ENCODE measurements at regions not wholly inside any gene's neighbourhood (a gene's known extent, or its start where the extent isn't known, plus 50 kb on each side); places are given as distances from the start of the nearest gene placed in this dataset.
"Not testable (repeated sequence)": the region's sequence is repeated elsewhere in the genome, so short reads cannot be mapped to it uniquely, and the experiment has no call there.

- no peak for DNase-seq
These were observed 247.8 kb downstream of the BCL2 start for GRCh38 chr18:63071701-63072141.

- DNase-seq: no peak
These were observed 248.6 kb downstream of the BCL2 start for GRCh38 chr18:63070767-63071502.

DNA sequence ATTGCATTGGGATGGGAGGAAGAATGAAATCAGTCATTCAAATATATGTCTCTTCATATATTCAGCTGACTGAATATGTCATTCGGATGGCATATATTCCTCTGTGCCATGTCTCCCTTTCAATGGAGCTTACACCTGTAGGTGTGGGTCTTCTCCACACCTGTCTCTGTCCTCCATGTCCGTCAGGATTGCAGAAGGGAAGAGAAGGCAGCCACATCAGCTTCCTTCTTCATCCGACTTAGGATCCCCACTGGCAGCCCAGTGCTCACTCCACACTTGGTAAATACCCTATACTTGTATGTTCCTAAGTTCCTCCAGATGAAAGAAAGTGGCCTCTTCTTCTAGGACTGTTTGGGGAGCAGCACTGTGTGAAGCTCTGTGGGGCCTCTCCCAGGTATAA lies 250.1 kb downstream of the BCL2 start:
- DNase-seq: no peak

GRCh38 chr18:63067939-63068338 lies 251.6 kb downstream of the BCL2 start:
- no peak for DNase-seq

GRCh38 chr18:63065172-63065571 lies 254.4 kb downstream of the BCL2 start:
- no peak for DNase-seq

DNA sequence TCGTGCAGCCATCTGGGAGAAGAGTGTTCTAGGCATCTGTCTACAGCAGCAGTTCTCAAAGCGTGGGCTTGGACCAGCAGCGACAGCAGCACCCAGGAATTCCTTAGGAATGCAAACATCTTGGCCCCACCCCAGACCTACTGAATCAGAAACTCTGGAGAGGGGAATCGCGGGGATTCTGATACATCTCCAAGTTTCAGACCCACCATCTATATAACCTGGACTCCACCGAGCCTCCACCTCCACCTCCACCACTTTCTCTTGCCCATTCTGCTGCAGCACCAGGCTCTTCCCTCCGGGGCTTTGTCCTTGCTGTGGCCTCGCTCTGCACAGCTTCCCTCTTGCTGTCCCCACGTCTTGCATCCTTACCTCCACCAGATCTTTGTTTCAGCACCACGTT lies 256.4 kb downstream of the BCL2 start:
- no peak for DNase-seq

GRCh38 chr18:63062246-63062645 lies 257.3 kb downstream of the BCL2 start:
- DNase-seq: no peak

- DNase-seq: no peak
These were observed 258.3 kb downstream of the BCL2 start for GRCh38 chr18:63061303-63061702.

GRCh38 chr18:63058521-63058920 lies 261.0 kb downstream of the BCL2 start:
- no peak for DNase-seq

DNA sequence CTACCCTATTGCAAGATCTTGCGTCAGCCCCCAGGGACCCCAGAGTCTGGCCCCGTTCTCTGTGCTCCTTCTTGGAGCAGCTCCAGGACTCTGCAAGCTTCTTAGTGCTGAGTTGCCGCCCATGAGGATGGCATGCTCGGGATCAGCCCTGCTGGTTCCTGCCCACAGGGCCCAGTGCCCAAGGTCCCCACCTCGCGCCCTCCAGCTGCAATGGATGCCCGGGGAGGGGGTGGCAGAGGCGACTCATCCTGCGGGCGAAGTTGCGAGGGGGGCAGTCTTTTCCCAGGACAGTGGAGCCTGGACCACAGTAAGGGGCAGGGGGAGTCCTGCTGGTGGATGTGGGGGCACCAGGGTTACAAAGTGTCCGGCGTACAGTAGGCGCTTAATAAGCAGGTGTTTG lies 261.9 kb downstream of the BCL2 start:
- DNase-seq: no peak

- peak; percentile 35 for DNase-seq
These were observed 264.5 kb downstream of the BCL2 start for GRCh38 chr18:63054901-63055584.

DNA sequence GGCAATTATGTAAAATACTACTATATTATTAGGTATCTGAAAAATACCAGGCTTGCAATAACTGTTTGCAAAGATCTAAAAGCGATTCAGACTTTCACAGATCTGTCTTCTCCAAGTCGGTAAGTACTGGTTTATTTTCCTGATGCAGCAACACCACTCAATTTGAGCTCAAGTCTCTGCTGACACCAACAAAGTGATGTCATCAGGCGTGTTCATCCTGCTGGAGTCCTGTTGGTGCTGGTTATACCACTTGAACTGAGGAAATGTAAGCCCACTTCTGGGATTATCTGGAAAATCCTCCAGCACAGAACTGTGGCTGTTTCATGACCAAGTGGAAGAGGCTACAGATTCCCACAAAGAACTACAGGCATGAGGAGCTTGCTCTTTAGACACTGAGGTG lies 267.6 kb downstream of the BCL2 start:
- no peak for DNase-seq

DNA sequence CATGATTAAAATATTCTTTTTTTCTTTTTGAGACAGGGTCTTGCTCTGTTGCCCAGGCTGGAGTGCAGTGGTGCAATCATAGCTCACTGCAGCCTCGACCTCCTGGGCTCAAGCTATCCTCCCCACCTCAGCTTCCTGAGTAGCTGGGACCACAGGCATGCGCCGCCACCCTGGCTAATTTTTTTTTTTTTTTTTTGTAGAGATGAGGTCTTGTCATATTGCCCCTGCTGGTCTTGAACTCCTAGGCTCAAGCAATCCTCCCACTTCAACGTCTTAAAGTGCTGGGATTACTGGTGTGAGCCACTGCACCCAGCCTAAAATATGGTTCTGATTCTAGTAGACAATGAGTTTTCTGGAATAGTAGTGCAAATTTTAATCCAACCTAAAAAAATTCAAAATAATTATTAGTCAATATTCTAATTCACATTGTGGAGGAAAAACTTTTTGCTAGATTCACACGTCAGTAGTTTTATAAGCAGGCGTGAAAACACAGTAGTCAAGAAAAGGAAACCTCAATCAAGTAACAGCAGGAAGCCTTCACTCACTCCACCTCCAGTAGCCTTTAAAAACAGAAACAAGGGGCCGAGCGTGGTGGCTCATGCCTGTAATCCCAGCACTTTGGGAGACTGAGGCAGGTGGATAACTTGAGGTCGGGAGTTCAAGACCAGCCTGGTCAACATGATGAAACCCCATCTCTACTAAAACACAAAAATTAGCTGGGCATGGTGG lies 268.7 kb downstream of the BCL2 start:
- DNase-seq: not testable (repeated sequence)

DNA sequence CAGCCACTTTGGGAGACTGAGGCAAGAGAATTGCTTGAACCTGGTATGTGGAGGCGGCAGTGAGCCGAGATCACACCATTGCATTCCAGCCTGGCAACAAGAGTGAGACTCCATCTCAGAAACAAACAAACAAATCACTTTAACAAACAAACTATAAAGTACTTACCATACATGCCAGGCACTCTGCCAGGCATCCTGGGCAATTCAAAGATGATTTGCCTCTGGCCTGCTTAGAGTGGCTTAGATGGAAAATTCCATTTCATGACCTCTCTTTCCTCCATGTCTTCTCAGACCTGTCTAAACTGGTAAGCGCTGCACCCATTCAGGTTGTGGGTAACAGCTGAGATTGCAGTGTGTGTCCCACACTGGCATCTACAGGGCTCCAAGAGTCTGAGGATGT lies 273.2 kb downstream of the BCL2 start:
- DNase-seq: no peak

DNA sequence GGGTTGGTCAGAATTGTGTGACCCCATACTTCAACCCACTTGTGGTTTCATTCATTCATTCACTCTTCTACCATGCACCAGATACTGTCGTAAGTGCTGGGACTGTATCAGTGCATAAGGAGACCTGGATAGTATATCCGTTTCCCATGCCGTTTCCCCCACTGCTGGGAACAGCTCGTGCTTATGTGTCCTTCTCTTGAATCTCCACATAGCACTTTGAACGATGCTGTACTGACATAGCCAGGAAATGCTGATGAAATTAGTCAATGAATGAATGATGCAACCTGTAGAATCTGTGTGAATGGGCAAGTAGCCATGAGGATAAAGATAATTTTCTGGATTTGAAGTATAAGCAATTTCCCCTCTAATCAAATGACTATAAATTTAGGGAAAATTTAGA lies 276.1 kb downstream of the BCL2 start:
- DNase-seq: no peak

GRCh38 chr18:63042351-63042750 lies 277.2 kb downstream of the BCL2 start:
- no peak for DNase-seq

DNA sequence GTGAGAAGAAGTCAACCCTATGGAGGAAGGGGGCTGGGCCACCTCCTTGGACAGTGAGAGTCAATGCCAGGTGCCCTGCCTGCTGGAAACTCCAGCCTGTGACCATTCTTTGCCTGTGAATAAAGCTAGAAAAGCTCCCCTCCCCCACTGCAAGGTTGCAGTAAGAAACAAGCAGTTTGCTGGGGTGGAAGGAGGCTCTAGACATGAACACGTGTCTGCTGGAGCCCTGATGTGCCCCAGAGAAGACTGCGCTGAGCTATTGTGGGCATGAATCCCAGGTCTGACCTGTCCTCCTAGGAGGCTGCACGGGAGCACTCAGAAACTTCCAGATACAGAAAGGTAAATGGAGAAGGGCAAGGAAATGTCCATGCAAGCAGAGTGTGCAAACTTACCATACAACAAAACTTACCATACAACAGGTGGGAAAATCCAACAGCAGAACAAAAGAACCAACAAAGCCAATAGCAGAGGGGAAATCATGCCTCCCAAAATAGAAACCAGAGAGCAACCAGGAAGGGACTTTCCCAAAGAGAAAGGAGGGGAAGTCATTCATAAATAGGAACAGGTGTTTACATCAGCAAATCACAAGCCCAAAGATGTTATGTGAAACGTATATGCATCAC lies 278.7 kb downstream of the BCL2 start:
- no peak for DNase-seq

GRCh38 chr18:63037491-63037890 lies 282.1 kb downstream of the BCL2 start:
- no peak for DNase-seq

GRCh38 chr18:63031375-63031774 lies 288.2 kb downstream of the BCL2 start:
- DNase-seq: no peak

Measured in renal pelvis (tissue), 1 donor.